Tibial artery (tissue), 4 donors: ENCODE measurements at regions not wholly inside any gene's neighbourhood (a gene's known extent, or its start where the extent isn't known, plus 50 kb on each side); places are given as distances from the start of the nearest gene placed in this dataset.

Experiments
- DNase-seq, 2 donors: peaks; one replicate each; pipeline ENCODE4 v3.0.0-alpha.2; 2019
- H3K27ac ChIP-seq, 2 donors: fragments of 200-600 bp; sonication (generic) in 1 of 2; 1 replicate in 1 of 2; 2 replicates in 1 of 2; pipeline ENCODE4 v1.5.1; 2018 to 2019; ENCODE audit warnings: mild to moderate bottlenecking in 1 of 2
- H3K27me3 ChIP-seq, 2 donors: fragments of 200-600 bp; sonication (generic) in 1 of 2; one replicate each; pipeline versions ENCODE4 v1.5.1 to v1.6.0; 2016 to 2019
- H3K36me3 ChIP-seq, 3 donors: fragments of 200-600 bp; sonication (generic) in 2 of 3; one replicate each; pipeline ENCODE4 v1.5.1; 2016 to 2019; ENCODE audit warnings: mild to moderate bottlenecking in 2 of 3
- H3K4me1 ChIP-seq, 4 donors: fragments of 200-600 bp; sonication (generic) in 2 of 4; 1 replicate in 3 of 4; 2 replicates in 1 of 4; pipeline ENCODE4 v1.5.1; 2016 to 2019
- H3K4me3 ChIP-seq, 2 donors: fragments of 200-600 bp; sonication (generic) in 1 of 2; 1 replicate in 1 of 2; 2 replicates in 1 of 2; pipeline ENCODE4 v1.5.1; 2018 to 2019; ENCODE audit warnings: mild to moderate bottlenecking in 2 of 2
- H3K9me3 ChIP-seq, 3 donors: fragments of 200-600 bp; sonication (generic) in 1 of 3; one replicate each; pipeline ENCODE4 v1.5.1; 2016 to 2019
- intact Hi-C: fragments of 100-400 bp; cut with DNase I; formaldehyde crosslinking; loops from one replicate; pipeline ENCODE4 v1.15.0; 2023; ENCODE audit warnings: low total_unique reads
- TF ChIP-seq, protein P1 (sequence below), 2 experiments: fragments of 200-600 bp in 1 of 2; fragments of 450-650 bp in 1 of 2; IDR thresholded peaks; one replicate each; pipeline ENCODE4 v1.5.1; 2017 to 2019; ENCODE audit warnings: antibody characterized with exemption in 2 of 2, mild to moderate bottlenecking in 1 of 2, moderate library complexity in 1 of 2

DNA sequence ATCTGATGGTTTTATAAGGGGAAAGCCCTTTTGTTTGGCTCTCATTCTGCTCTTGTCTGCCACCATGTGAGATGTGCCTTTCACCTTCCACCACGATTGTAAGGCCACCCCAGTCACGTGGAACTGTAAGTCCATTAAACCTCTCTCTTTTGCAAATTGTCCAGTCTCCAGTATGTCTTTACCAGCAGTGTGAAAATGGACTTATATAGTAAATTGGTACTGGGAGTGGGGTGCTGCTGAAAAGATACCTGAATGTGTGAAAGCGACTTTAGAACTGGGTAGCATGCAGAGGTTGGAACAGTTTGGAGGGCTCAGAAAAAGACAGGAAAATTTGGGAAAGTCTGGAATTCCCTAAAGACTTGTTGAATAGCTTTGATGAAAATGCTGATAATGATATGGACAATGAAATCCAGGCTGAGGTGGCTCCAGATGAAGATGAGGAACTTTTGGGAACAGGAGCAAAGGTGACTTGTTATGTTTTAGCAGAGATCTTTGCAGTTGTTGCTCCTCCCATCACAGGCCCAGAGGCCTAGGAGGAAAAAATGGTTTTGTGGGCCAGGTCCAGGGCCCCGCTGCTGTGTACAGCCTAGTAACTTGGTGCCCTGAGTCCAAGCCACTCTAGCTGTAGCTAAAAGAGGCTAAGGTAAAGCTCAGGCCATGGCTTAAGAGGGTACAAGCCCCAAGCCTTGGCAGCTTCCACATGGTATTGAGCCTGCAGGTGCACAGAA, 275.7 kb upstream of the NPSR1 start:
- intact Hi-C loops, result no loop called here
- TF ChIP-seq, protein P1, sequence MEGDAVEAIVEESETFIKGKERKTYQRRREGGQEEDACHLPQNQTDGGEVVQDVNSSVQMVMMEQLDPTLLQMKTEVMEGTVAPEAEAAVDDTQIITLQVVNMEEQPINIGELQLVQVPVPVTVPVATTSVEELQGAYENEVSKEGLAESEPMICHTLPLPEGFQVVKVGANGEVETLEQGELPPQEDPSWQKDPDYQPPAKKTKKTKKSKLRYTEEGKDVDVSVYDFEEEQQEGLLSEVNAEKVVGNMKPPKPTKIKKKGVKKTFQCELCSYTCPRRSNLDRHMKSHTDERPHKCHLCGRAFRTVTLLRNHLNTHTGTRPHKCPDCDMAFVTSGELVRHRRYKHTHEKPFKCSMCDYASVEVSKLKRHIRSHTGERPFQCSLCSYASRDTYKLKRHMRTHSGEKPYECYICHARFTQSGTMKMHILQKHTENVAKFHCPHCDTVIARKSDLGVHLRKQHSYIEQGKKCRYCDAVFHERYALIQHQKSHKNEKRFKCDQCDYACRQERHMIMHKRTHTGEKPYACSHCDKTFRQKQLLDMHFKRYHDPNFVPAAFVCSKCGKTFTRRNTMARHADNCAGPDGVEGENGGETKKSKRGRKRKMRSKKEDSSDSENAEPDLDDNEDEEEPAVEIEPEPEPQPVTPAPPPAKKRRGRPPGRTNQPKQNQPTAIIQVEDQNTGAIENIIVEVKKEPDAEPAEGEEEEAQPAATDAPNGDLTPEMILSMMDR (IDR thresholded peaks at IDR 0.05), result no peak

DNA sequence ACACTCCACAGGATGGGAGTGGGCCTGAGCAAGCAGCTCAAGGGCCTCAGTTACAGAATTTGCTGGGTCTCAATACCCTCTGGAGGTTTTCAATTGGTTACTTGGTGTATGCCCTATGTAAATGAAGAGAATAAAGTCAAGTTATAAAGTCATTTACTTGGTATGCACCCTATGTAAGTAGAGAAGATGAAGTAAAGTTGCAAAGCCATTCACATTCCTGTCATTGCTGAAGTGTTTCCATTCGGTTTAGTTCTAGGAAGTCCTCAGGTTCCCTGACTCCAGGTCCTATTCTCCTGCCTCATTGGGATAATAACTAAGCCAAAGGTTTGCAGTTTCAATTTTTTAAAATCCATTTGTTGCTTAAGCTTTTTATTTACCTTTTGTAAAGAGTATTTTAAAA, 272.6 kb upstream of the NPSR1 start:
- no peaks in the 10 kb centered on the region for H3K27me3 ChIP-seq
- H3K36me3 ChIP-seq, result no peaks in the 10 kb centered on the region
- TF ChIP-seq, protein P1 (IDR thresholded peaks at IDR 0.05), result no peak
- H3K4me3 ChIP-seq, result no peak overlapping the region
- no peak overlapping the region for H3K27ac ChIP-seq
- H3K4me1 ChIP-seq, result no peaks in the 10 kb centered on the region
- intact Hi-C loops, result no loop called here
- no peak for DNase-seq
- peaks cover 0 to 5% (median 5%) of the 10 kb centered on the region in 3 donors for H3K9me3 ChIP-seq

More for the DNA sequence above, 275.7 kb upstream of the NPSR1 start:
- no peak overlapping the region for H3K27ac ChIP-seq
- H3K9me3 ChIP-seq, result peaks cover 0 to 5% (median 5%) of the 10 kb centered on the region in 3 donors
- H3K36me3 ChIP-seq, result no peaks in the 10 kb centered on the region
- DNase-seq, result no peak
- H3K4me1 ChIP-seq, result no peaks in the 10 kb centered on the region
- no peak overlapping the region for H3K4me3 ChIP-seq
- no peaks in the 10 kb centered on the region for H3K27me3 ChIP-seq

DNA sequence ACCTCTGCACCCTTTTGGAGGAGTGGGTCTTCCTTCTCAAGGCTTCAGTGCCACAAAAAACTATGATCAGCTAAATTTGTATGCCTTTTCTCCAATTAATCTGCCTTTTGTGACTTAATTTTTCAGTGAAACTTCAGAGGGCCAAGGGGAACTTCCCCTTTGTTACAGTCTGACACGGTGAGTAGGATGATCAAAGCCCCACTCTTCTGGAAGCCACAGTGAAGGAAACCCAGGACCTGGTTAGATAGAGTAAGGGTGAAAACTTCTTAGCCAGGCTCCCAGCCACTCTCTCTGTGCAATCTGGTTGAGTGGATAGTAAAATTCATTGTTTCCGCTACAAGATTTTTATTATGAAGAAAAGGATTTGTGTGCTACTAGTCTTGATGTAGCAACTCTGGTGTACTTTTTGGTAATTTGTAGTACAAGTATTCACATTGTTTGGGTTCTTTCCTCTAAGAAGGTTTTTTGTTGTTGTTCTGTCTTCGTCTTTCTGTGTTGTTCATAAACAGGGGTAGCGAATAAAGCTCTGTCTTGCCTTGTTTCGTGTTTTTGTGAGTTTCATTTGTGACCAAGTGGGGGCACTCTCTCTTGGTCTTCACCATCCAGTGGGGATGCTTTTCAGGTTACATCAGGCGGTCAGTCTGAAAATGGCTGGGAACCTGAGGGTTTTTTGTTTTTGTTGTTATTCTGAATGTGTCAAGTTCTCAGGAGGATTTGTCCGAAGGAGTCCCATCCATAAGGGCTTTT, 268.5 kb upstream of the NPSR1 start:
- TF ChIP-seq, protein P1 (IDR thresholded peaks at IDR 0.05), result no peak
- DNase-seq, result no peak
- Histone ChIP-seq H3K4me1 (no peaks in the 10 kb centered on the region), H3K4me3 (no peak overlapping the region), H3K36me3 (no peaks in the 10 kb centered on the region), H3K27ac (no peak overlapping the region), H3K27me3 (no peaks in the 10 kb centered on the region), H3K9me3 (no peaks in the 10 kb centered on the region)
- intact Hi-C loops, result no loop called here

DNA sequence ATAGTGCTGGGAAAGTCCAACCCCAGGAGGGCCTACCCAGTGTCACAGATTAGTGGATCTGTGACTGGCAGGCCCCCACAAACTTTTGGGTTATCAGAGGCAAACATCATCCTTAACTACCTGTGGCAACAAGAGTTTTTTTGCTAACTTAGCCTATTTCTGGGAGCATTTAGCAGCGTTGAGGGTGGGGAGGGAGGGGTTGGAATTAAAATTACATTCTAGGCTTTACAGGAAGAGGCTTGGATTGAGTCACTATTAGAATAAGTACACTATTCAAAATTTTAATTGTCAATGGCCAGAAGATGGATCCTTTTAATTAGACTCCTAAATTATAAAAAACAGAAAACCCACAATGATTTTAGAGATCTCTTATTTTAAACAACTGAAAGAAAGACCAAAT, 267.9 kb upstream of the NPSR1 start:
- H3K9me3 ChIP-seq, result no peaks in the 10 kb centered on the region
- intact Hi-C loops, result no loop called here
- H3K27me3 ChIP-seq, result no peaks in the 10 kb centered on the region
- DNase-seq, result no peak
- no peaks in the 10 kb centered on the region for H3K36me3 ChIP-seq
- no peaks in the 10 kb centered on the region for H3K4me1 ChIP-seq
- H3K27ac ChIP-seq, result no peak overlapping the region
- TF ChIP-seq, protein P1 (IDR thresholded peaks at IDR 0.05), result no peak
- no peak overlapping the region for H3K4me3 ChIP-seq

DNA sequence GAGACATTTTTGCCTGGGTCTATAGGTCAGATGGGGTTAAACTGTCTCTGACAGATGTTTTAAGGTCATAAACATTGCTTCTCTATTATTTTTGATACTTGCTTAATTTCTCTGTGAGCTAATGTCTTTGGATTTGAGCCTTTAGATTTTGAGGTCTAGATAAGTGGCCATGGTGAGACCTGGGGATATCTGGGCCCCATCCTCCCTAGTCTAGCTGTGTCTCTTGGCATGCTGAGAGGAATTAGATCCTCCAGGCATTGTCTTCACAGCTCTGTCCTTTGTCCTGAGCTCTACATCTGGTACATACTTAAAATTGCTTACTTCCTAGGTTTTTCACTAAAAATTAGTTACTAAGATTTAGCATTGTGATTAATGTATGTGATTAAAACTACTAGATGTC, 265.0 kb upstream of the NPSR1 start:
- Histone ChIP-seq H3K36me3 (no peaks in the 10 kb centered on the region), H3K27me3 (no peaks in the 10 kb centered on the region), H3K9me3 (no peaks in the 10 kb centered on the region), H3K4me1 (no peaks in the 10 kb centered on the region), H3K4me3 (no peak overlapping the region), H3K27ac (no peak overlapping the region)
- TF ChIP-seq, protein P1 (IDR thresholded peaks at IDR 0.05), result no peak
- DNase-seq, result no peak
- intact Hi-C loops, result no loop called here
